HG03460 (cell line): ENCODE measurements at regions not wholly inside any gene's neighbourhood (a gene's known extent, or its start where the extent isn't known, plus 50 kb on each side); places are given as distances from the start of the nearest gene placed in this dataset.

Source experiments
- ATAC-seq: cut with Tn5 transposase; IDR thresholded peaks from one replicate; pipeline ENCODE4 v1.9.1; 2021; ENCODE audit not compliant: unreplicated experiment

- ATAC-seq = no peak
These were observed 254.0 kb upstream of the PPP2R2D start for GRCh38 chr10:131646551-131647525.

GRCh38 chr10:131647789-131648188, 253.0 kb upstream of the PPP2R2D start:
- no peak for ATAC-seq

- no peak for ATAC-seq
These were observed 252.3 kb upstream of the PPP2R2D start for GRCh38 chr10:131648386-131649020.

- no peak for ATAC-seq
These were observed 251.2 kb upstream of the PPP2R2D start for GRCh38 chr10:131649617-131650016.

- no peak for ATAC-seq
These were observed 250.6 kb upstream of the PPP2R2D start for GRCh38 chr10:131650169-131650705.

GRCh38 chr10:131650771-131651673, 249.8 kb upstream of the PPP2R2D start:
- ATAC-seq = no peak

- ATAC-seq = no peak
These were observed 249.0 kb upstream of the PPP2R2D start for GRCh38 chr10:131651674-131652437.

- no peak for ATAC-seq
These were observed 248.2 kb upstream of the PPP2R2D start for GRCh38 chr10:131652438-131653139.

GRCh38 chr10:131653140-131653539, 247.7 kb upstream of the PPP2R2D start:
- no peak for ATAC-seq

- no peak for ATAC-seq
These were observed 247.0 kb upstream of the PPP2R2D start for GRCh38 chr10:131653554-131654470.

GRCh38 chr10:131654471-131655087, 246.2 kb upstream of the PPP2R2D start:
- no peak for ATAC-seq

GRCh38 chr10:131655101-131655849, 245.5 kb upstream of the PPP2R2D start:
- ATAC-seq = no peak

GRCh38 chr10:131656009-131656408, 244.8 kb upstream of the PPP2R2D start:
- ATAC-seq = no peak

GRCh38 chr10:131656431-131656841, 244.4 kb upstream of the PPP2R2D start:
- no peak for ATAC-seq

- ATAC-seq = no peak
These were observed 243.4 kb upstream of the PPP2R2D start for GRCh38 chr10:131657318-131657984.

GRCh38 chr10:131657985-131658330, 242.8 kb upstream of the PPP2R2D start:
- ATAC-seq = no peak
